ENCODE measurements at regions not wholly inside any gene's neighbourhood (a gene's known extent, or its start where the extent isn't known, plus 50 kb on each side); places are given as distances from the start of the nearest gene placed in this dataset.

DNA sequence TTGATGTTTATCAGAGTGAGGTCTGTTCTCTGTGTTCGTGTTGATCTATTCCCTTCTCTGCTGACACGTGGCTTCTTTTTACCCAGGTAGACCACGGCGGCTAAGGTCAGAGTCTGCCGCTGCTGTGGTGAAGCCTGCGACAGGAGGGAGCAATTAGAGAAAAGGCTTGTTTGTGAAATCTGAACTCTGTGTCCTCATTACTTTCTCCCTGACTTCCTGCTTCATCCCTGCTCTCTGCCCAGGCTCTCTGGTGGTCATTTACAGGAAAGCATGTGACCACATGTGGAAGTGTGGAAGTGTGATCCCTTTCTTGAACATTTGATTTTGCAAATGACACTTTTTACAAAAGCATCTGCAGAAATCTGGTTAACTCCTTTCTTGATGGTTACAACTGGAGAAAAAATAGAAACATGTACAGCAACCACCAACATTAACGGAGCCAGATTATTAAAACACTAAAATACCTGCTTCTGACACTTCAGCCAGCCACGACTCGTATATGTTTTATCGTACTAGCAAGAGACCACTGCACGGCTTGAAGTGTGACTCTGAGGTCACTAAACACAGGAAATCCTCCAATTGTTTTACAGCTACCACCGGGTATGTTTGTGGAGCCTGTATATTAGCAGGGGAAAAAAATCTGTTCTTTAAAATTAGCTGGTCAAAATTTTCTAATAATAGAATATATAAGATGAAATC is 388.6 kb upstream of the TMPO start:
- TF ChIP-seq POLR2A (IDR thresholded peaks at IDR 0.05; ENCODE audit: low read length), result no peak
- TF ChIP-seq GATA1 (IDR thresholded peaks at IDR 0.05; ENCODE audit: low read depth, low read length), result no peak
